Gastroesophageal sphincter (tissue), 4 donors: ENCODE measurements at regions not wholly inside any gene's neighbourhood (a gene's known extent, or its start where the extent isn't known, plus 50 kb on each side); places are given as distances from the start of the nearest gene placed in this dataset.

Experiments used
- ATAC-seq: fragments of 150-250 bp; one replicate; pipeline ENCODE4 v1.9.1; 2016; ENCODE audit warnings: mild to moderate bottlenecking, moderate library complexity
- H3K27ac ChIP-seq, 4 donors: fragments of 200-600 bp; sonication (generic) in 3 of 4; 1 replicate in 3 of 4; 2 replicates in 1 of 4; pipeline ENCODE4 v1.5.1; 2016 to 2019
- H3K27me3 ChIP-seq: fragments of 200-600 bp; sonication (generic); one replicate; pipeline ENCODE4 v1.5.1; 2019
- H3K36me3 ChIP-seq, 2 donors: fragments of 200-600 bp; sonication (generic); one replicate each; pipeline ENCODE4 v1.5.1; 2019; ENCODE audit warnings: control low read depth in 1 of 2
- H3K4me1 ChIP-seq, 3 donors: fragments of 200-600 bp; sonication (generic); 1 replicate in 2 of 3; 2 replicates in 1 of 3; pipeline ENCODE4 v1.5.1; 2016 to 2019; ENCODE audit warnings: control low read depth in 2 of 3
- H3K4me3 ChIP-seq, 2 donors: fragments of 200-600 bp; sonication (generic); one replicate each; pipeline ENCODE4 v1.5.1; 2019; ENCODE audit warnings: mild to moderate bottlenecking in 1 of 2, moderate library complexity in 1 of 2
- H3K9me3 ChIP-seq, 3 donors: fragments of 200-600 bp; sonication (generic); one replicate each; pipeline ENCODE4 v1.5.1; 2017 to 2019; ENCODE audit warnings: control low read depth in 2 of 3
- CTCF ChIP-seq, 4 experiments: fragments of 200-600 bp in 2 of 4; fragments of 450-650 bp in 2 of 4; sonication (generic) in 1 of 4; IDR thresholded peaks; one replicate each; pipeline ENCODE4 v1.5.1; 2017 to 2019; ENCODE audit warnings: antibody characterized with exemption in 4 of 4, mild to moderate bottlenecking in 2 of 4, moderate library complexity in 2 of 4
- EP300 ChIP-seq: sonication (generic); formaldehyde crosslinking; IDR thresholded peaks from one replicate; pipeline ENCODE4 v1.6.1; 2017; ENCODE audit warnings: antibody characterized with exemption, mild to moderate bottlenecking
- POLR2A ChIP-seq, 2 donors: fragments of 450-650 bp; IDR thresholded peaks; one replicate each; pipeline ENCODE4 v1.6.1; 2017; ENCODE audit warnings: antibody characterized with exemption in 2 of 2, mild to moderate bottlenecking in 2 of 2, moderate library complexity in 1 of 2
- POLR2AphosphoS5 ChIP-seq: sonication (generic); formaldehyde crosslinking; IDR thresholded peaks from one replicate; pipeline ENCODE4 v1.6.1; 2017; ENCODE audit warnings: antibody characterized with exemption
- WGBS, 2 donors: methylation state at CpG; one replicate each; pipeline ENCODE4 v1.1.5; 2018; ENCODE audit warnings: low coverage in 1 of 2; 5-methylcytosine and 5-hydroxymethylcytosine counted together

GRCh38 chr4:124890522-124890921 is 178.0 kb upstream of the ANKRD50 start:
- WGBS, 2 donors, result 57 to 74% methylated on average over 3 of the region's 3 CpGs
- ATAC-seq, result no peak
- Histone ChIP-seq H3K27me3 (no peaks in the 10 kb centered on the region), H3K9me3 (no peaks in the 10 kb centered on the region), H3K36me3 (no peaks in the 10 kb centered on the region), H3K27ac (no peak overlapping the region), H3K4me3 (no peak overlapping the region), H3K4me1 (no peaks in the 10 kb centered on the region)
- no peak for TF ChIP-seq CTCF (IDR thresholded peaks at IDR 0.05)
- TF ChIP-seq POLR2A (IDR thresholded peaks at IDR 0.05), result no peak
- TF ChIP-seq POLR2AphosphoS5, result no peak
- no peak for TF ChIP-seq EP300

- Histone ChIP-seq H3K36me3 (no peaks in the 10 kb centered on the region), H3K4me3 (no peak overlapping the region), H3K4me1 (no peaks in the 10 kb centered on the region), H3K27me3 (no peaks in the 10 kb centered on the region), H3K9me3 (no peaks in the 10 kb centered on the region), H3K27ac (no peak overlapping the region)
- ATAC-seq, result no peak
- 96 to 97% methylated on average over 3 of the region's 3 CpGs for WGBS, 2 donors
- TF ChIP-seq EP300 (no peak), POLR2A (IDR thresholded peaks at IDR 0.05) (no peak), CTCF (IDR thresholded peaks at IDR 0.05) (no peak), POLR2AphosphoS5 (no peak)
Observed at GRCh38 chr4:124887739-124888138, 175.2 kb upstream of the ANKRD50 start.

GRCh38 chr4:124884316-124884715 is 171.8 kb upstream of the ANKRD50 start:
- Histone ChIP-seq H3K4me3 (no peak overlapping the region), H3K27me3 (no peaks in the 10 kb centered on the region), H3K9me3 (no peaks in the 10 kb centered on the region), H3K4me1 (no peaks in the 10 kb centered on the region), H3K27ac (no peak overlapping the region), H3K36me3 (no peaks in the 10 kb centered on the region)
- no peak for ATAC-seq
- TF ChIP-seq POLR2A (IDR thresholded peaks at IDR 0.05) (no peak), POLR2AphosphoS5 (no peak), CTCF (IDR thresholded peaks at IDR 0.05) (no peak), EP300 (no peak)
- WGBS, 2 donors, result 79 to 94% methylated on average over 2 of the region's 2 CpGs

- ATAC-seq, result no peak
Observed at GRCh38 chr4:124883632-124884031, 171.1 kb upstream of the ANKRD50 start.

More at GRCh38 chr4:124883632-124884031, 171.1 kb upstream of the ANKRD50 start:
- WGBS, 2 donors, result 67 to 79% methylated on average over 2 to 4 of the region's 4 CpGs
- no peak for TF ChIP-seq POLR2AphosphoS5
- no peak for TF ChIP-seq CTCF (IDR thresholded peaks at IDR 0.05)
- no peak for TF ChIP-seq EP300
- TF ChIP-seq POLR2A (IDR thresholded peaks at IDR 0.05), result no peak
- Histone ChIP-seq H3K4me1 (no peaks in the 10 kb centered on the region), H3K27ac (no peak overlapping the region), H3K9me3 (no peaks in the 10 kb centered on the region), H3K36me3 (no peaks in the 10 kb centered on the region), H3K27me3 (no peaks in the 10 kb centered on the region), H3K4me3 (no peak overlapping the region)
